ENCODE measurements at regions not wholly inside any gene's neighbourhood (a gene's known extent, or its start where the extent isn't known, plus 50 kb on each side); places are given as distances from the start of the nearest gene placed in this dataset.
"Not testable (repeated sequence)": the region's sequence is repeated elsewhere in the genome, so short reads cannot be mapped to it uniquely, and the experiment has no call there.

DNA sequence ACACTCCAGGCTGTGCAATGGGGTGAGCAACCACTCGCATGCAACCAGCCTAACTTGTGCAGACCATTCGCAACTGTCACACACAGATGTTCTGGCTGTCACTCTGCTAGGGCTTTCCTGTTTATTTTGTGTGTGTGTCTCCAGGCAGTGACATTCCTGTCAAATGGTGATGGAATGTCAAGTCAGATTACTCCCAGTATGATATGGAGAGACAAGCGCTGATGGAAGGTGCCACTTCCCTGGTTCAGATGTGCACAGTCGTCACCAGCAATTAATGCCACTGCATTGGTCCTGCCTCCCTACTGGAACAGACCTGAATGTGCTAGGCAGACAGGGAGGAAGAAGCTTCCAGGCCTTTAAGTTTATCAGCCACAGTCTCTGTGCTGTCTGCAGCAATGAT lies 442.4 kb upstream of the ISX start:
- H3K9me3 ChIP-seq = peaks cover 0 to 5% (median 0%) of the 10 kb centered on the region in 12 donors
- intact Hi-C loops (cut with DNase I) = no loop called here
- H3K27me3 ChIP-seq = peaks cover 0 to 14% (median 0%) of the 10 kb centered on the region in 9 donors
- no peak for ATAC-seq
- WGBS, 4 donors = 40 to 70% (median 46%) methylated on average over 4 of the region's 4 CpGs
- no peak for TF ChIP-seq POLR2A (IDR thresholded peaks at IDR 0.05)
- TF ChIP-seq, protein P1, sequence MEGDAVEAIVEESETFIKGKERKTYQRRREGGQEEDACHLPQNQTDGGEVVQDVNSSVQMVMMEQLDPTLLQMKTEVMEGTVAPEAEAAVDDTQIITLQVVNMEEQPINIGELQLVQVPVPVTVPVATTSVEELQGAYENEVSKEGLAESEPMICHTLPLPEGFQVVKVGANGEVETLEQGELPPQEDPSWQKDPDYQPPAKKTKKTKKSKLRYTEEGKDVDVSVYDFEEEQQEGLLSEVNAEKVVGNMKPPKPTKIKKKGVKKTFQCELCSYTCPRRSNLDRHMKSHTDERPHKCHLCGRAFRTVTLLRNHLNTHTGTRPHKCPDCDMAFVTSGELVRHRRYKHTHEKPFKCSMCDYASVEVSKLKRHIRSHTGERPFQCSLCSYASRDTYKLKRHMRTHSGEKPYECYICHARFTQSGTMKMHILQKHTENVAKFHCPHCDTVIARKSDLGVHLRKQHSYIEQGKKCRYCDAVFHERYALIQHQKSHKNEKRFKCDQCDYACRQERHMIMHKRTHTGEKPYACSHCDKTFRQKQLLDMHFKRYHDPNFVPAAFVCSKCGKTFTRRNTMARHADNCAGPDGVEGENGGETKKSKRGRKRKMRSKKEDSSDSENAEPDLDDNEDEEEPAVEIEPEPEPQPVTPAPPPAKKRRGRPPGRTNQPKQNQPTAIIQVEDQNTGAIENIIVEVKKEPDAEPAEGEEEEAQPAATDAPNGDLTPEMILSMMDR (IDR thresholded peaks at IDR 0.05) = no peak
- no peak overlapping the region for H3K27ac ChIP-seq
- no peak overlapping the region for H3K4me3 ChIP-seq
- DNase-seq = no peak
- H3K4me1 ChIP-seq = no peaks in the 10 kb centered on the region
- H3K36me3 ChIP-seq = no peaks in the 10 kb centered on the region

DNA sequence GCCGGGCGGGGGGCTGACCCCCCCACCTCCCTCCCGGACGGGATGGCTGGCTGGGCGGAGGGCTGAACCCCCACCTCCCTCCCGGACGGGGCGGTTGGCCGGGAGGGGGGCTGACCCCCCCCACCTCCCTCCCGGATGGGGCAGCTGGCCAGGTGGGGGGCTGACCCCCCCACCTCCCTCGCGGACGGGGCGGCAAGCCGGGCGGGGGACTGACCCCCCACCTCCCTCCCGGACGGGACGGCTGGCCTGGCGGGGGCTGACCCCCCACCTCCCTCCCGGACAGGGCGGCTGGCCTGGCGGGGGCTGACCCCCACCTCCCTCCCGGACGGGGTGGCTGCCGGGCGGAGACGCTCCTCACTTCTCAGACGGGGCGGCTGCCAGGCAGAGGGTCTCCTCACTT lies 440.1 kb upstream of the ISX start:
- WGBS, 4 donors = 88 to 100% (median 98%) methylated on average over 2 to 29 of the region's 30 CpGs
- DNase-seq = not testable (repeated sequence)
- peaks cover 0 to 18% (median 2%) of the 10 kb centered on the region in 12 donors for H3K9me3 ChIP-seq

DNA sequence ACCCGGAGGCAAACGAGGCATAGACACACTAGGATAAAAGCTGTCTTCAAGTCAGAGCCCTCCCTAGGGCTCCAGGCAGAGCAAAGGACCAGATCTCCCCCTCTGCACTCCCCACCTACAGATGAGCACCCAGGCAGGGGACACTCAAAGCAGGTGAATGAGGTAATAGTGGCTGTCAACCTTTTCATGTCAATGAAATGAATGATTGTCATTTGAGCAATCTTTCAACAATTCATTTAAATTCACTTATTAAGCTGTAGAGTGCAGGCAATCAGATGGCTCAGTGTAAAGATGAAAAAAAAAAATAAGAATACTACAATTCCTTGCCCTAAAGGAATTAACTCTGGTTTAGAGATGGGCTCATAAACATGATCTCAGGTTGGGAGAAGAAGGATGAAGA lies 427.8 kb upstream of the ISX start:
- WGBS, 4 donors = 8 to 20% (median 14%) methylated on average over 2 of the region's 2 CpGs
- TF ChIP-seq, protein P1 (IDR thresholded peaks at IDR 0.05) = no peak
- no peak for TF ChIP-seq POLR2A (IDR thresholded peaks at IDR 0.05)
- Histone ChIP-seq H3K4me3 (no peak overlapping the region), H3K9me3 (no peaks in the 10 kb centered on the region), H3K36me3 (no peaks in the 10 kb centered on the region), H3K27me3 (peaks cover 0 to 16% (median 0%) of the 10 kb centered on the region in 9 donors), H3K4me1 (no peaks in the 10 kb centered on the region), H3K27ac (no peak overlapping the region)
- intact Hi-C loops (cut with DNase I) = no loop called here
- ATAC-seq (no peak), DNase-seq (no peak)

More for the DNA sequence above, 440.1 kb upstream of the ISX start:
- H3K4me1 ChIP-seq; intact Hi-C loops (cut with DNase I); H3K36me3 ChIP-seq; H3K4me3 ChIP-seq; H3K27ac ChIP-seq; ATAC-seq; H3K27me3 ChIP-seq: not testable (repeated sequence)

DNA sequence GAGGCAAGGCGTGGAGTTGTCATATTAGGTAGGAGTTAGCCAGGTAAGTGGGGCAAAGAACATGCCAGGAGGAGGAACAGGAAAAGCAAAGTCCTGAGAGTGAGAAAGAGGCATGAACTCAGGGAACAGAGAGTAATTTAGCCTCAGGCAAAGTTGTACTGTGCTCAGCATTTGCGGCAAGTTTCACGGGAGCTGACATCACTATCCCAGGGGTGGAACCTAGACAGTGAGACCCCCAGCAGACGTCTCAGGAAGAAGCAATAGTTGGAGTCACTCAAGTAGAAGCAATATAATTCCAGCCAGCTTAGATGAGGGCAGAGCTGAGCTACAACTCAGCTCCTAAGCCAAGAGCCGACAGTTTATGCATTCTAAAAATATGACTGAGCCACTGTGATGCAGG lies 426.0 kb upstream of the ISX start:
- no peaks in the 10 kb centered on the region for H3K4me1 ChIP-seq
- no peak for ATAC-seq

DNA sequence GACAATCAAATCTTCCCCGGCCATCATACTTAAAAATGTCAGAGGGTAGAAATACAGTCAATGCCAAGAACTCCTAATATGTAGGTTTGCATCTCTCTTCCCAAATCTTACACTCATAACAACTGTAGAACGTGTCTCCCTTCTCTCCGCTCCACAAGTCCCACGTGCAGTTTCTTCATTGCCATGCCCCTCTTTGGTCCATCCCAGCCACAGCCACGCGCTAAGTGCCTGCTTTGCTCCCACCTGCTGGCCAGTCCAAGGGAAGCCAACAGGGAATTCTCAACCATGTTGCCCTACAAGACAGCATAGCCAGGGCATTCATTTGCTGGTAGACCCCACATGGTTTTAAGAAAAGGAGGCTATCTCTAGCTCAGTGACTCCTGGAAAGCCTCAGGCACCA lies 420.6 kb upstream of the ISX start:
- Histone ChIP-seq H3K4me1 (no peaks in the 10 kb centered on the region), H3K4me3 (no peak overlapping the region), H3K27me3 (peaks cover 0 to 10% (median 0%) of the 10 kb centered on the region in 9 donors), H3K27ac (no peak overlapping the region), H3K36me3 (no peaks in the 10 kb centered on the region), H3K9me3 (no peaks in the 10 kb centered on the region)
- 55 to 64% (median 58%) methylated on average over 6 of the region's 6 CpGs for WGBS, 4 donors
- no peak for DNase-seq
- TF ChIP-seq POLR2A (IDR thresholded peaks at IDR 0.05) = no peak
- TF ChIP-seq, protein P1 (IDR thresholded peaks at IDR 0.05) = no peak
- intact Hi-C loops (cut with DNase I) = no loop called here
- ATAC-seq = no peak

More for the DNA sequence above, 426.0 kb upstream of the ISX start:
- WGBS, 4 donors = 74 to 78% (median 77%) methylated on average over 5 of the region's 5 CpGs
- H3K27me3 ChIP-seq = peaks cover 0 to 20% (median 0%) of the 10 kb centered on the region in 9 donors
- TF ChIP-seq POLR2A (IDR thresholded peaks at IDR 0.05) = no peak
- TF ChIP-seq, protein P1 (IDR thresholded peaks at IDR 0.05) = no peak
- no peaks in the 10 kb centered on the region for H3K36me3 ChIP-seq
- no peak for DNase-seq
- H3K9me3 ChIP-seq = no peaks in the 10 kb centered on the region
- no peak overlapping the region for H3K27ac ChIP-seq
- no peak overlapping the region for H3K4me3 ChIP-seq
- intact Hi-C loops (cut with DNase I) = no loop called here

Data from heart left ventricle (tissue), 16 donors.